ENCODE measurements at regions not wholly inside any gene's neighbourhood (a gene's known extent, or its start where the extent isn't known, plus 50 kb on each side); places are given as distances from the start of the nearest gene placed in this dataset.

GRCh38 chr7:128150223-128150865 is 90.7 kb upstream of the LEP start:
- POLR2A ChIA-PET (ENCODE audit: low non-redundant PET) = no interaction called here
- intact Hi-C loops (cut with micrococcal nuclease; ENCODE audit: unreplicated experiment) = no loop called here
- CTCF ChIA-PET = no interaction called here

GRCh38 chr7:128151635-128152034 is 89.4 kb upstream of the LEP start:
- no peak for TF ChIP-seq EZH2 (IDR thresholded peaks at IDR 0.05; ENCODE audit: borderline replicate concordance, low read depth, low read length, poor library complexity, severe bottlenecking)
- TF ChIP-seq CTCF (conservative IDR thresholded peaks at IDR 0.05; ENCODE audit: low read depth, low read length) = no peak
- Histone ChIP-seq H3K9me3 (ENCODE audit: low read depth, low read length, poor library complexity, severe bottlenecking) (no peaks in the 10 kb centered on the region), H3K4me1 (ENCODE audit: insufficient read depth, low read length, poor library complexity, severe bottlenecking) (no peaks in the 10 kb centered on the region), H3K27me3 (replicated peaks; ENCODE audit: insufficient read depth, low read depth, low read length, poor library complexity) (peaks cover 21% of the 10 kb centered on the region), H3K36me3 (ENCODE audit: insufficient read depth, low read length, poor library complexity, severe bottlenecking) (no peaks in the 10 kb centered on the region), H3K4me3 (ENCODE audit: low read depth, low read length, poor library complexity, severe bottlenecking) (no peak overlapping the region), H3K27ac (ENCODE audit: low read depth, low read length, poor library complexity, severe bottlenecking) (no peak overlapping the region)
- BruUV-seq (replicated peaks) = no TSS peak
- intact Hi-C loops (cut with micrococcal nuclease; ENCODE audit: unreplicated experiment) = no loop called here
- ChIA-PET CTCF (no interaction called here), POLR2A (ENCODE audit: low non-redundant PET) (no interaction called here)
- no peak for DNase-seq (ENCODE audit: low spot score)

More at GRCh38 chr7:128150223-128150865, 90.7 kb upstream of the LEP start:
- no peak overlapping the region for H3K27ac ChIP-seq (ENCODE audit: low read depth, low read length, poor library complexity, severe bottlenecking)
- DNase-seq (ENCODE audit: low spot score) = no peak
- no TSS peak for BruUV-seq (replicated peaks)
- no peaks in the 10 kb centered on the region for H3K36me3 ChIP-seq (ENCODE audit: insufficient read depth, low read length, poor library complexity, severe bottlenecking)
- TF ChIP-seq CTCF (conservative IDR thresholded peaks at IDR 0.05; ENCODE audit: low read depth, low read length) = no peak
- H3K9me3 ChIP-seq (ENCODE audit: low read depth, low read length, poor library complexity, severe bottlenecking) = no peaks in the 10 kb centered on the region
- no peaks in the 10 kb centered on the region for H3K4me1 ChIP-seq (ENCODE audit: insufficient read depth, low read length, poor library complexity, severe bottlenecking)
- H3K27me3 ChIP-seq (replicated peaks; ENCODE audit: insufficient read depth, low read depth, low read length, poor library complexity) = peaks cover 25% of the 10 kb centered on the region
- H3K4me3 ChIP-seq (ENCODE audit: low read depth, low read length, poor library complexity, severe bottlenecking) = no peak overlapping the region

GRCh38 chr7:128152721-128153120 is 88.4 kb upstream of the LEP start:
- ChIA-PET CTCF (no interaction called here), POLR2A (ENCODE audit: low non-redundant PET) (no interaction called here)
- Histone ChIP-seq H3K9me3 (ENCODE audit: low read depth, low read length, poor library complexity, severe bottlenecking) (no peaks in the 10 kb centered on the region), H3K27me3 (replicated peaks; ENCODE audit: insufficient read depth, low read depth, low read length, poor library complexity) (peaks cover 18% of the 10 kb centered on the region), H3K4me1 (ENCODE audit: insufficient read depth, low read length, poor library complexity, severe bottlenecking) (no peaks in the 10 kb centered on the region), H3K27ac (ENCODE audit: low read depth, low read length, poor library complexity, severe bottlenecking) (no peak overlapping the region), H3K4me3 (ENCODE audit: low read depth, low read length, poor library complexity, severe bottlenecking) (no peak overlapping the region), H3K36me3 (ENCODE audit: insufficient read depth, low read length, poor library complexity, severe bottlenecking) (no peaks in the 10 kb centered on the region)
- BruUV-seq (replicated peaks) = no TSS peak
- TF ChIP-seq CTCF (conservative IDR thresholded peaks at IDR 0.05; ENCODE audit: low read depth, low read length) (no peak), EZH2 (IDR thresholded peaks at IDR 0.05; ENCODE audit: borderline replicate concordance, low read depth, low read length, poor library complexity, severe bottlenecking) (no peak)
- no peak for DNase-seq (ENCODE audit: low spot score)
- intact Hi-C loops (cut with micrococcal nuclease; ENCODE audit: unreplicated experiment) = no loop called here
